Natural killer cell (primary cell): ENCODE measurements at regions not wholly inside any gene's neighbourhood (a gene's known extent, or its start where the extent isn't known, plus 50 kb on each side); places are given as distances from the start of the nearest gene placed in this dataset.

Source experiments
- ATAC-seq, 3 donors: fragments of 150-1000 bp in 2 of 3; fragments of 200-7000 bp in 1 of 3; cut with Tn5 transposase; 1 replicate in 1 of 3; 2 replicates in 2 of 3; pipeline ENCODE4 v1.10.0; 2021; ENCODE audit warnings: mild to moderate bottlenecking in 2 of 3, moderate library complexity in 2 of 3
- DNase-seq, 2 donors: peaks; one replicate each; pipeline versions ENCODE4 v3.0.0 to v3.0.0-alpha.2; 2013 to 2021; ENCODE audit warnings: mixed read lengths in 1 of 2
- H3K27ac ChIP-seq: one replicate; pipeline ENCODE4 v1.5.1; 2013; ENCODE audit warnings: mild to moderate bottlenecking, low read length
- H3K27me3 ChIP-seq: one replicate; pipeline ENCODE4 v1.6.1; 2013; ENCODE audit warnings: low read length; ENCODE audit not compliant: control insufficient read depth, insufficient read depth
- H3K36me3 ChIP-seq: one replicate; pipeline ENCODE4 v1.6.1; 2013; ENCODE audit warnings: low read length; ENCODE audit not compliant: control insufficient read depth, insufficient read depth
- H3K4me1 ChIP-seq: one replicate; pipeline ENCODE4 v1.6.1; 2013; ENCODE audit warnings: low read length; ENCODE audit not compliant: control insufficient read depth, insufficient read depth
- H3K4me3 ChIP-seq: one replicate; pipeline ENCODE4 v1.5.1; 2013; ENCODE audit warnings: low read length
- H3K9me3 ChIP-seq: one replicate; pipeline ENCODE4 v1.6.1; 2013; ENCODE audit warnings: low read length; ENCODE audit not compliant: control insufficient read depth, insufficient read depth
- H3K27ac Mint-ChIP-seq, 2 donors: one replicate each; pipeline ENCODE4 v1.8.0; 2022; ENCODE audit warnings: mild to moderate bottlenecking in 2 of 2, mixed read lengths in 2 of 2, moderate library complexity in 1 of 2
- H3K27me3 Mint-ChIP-seq, 2 donors: one replicate each; pipeline ENCODE4 v1.8.0; 2022; ENCODE audit warnings: low read depth in 2 of 2, mixed read lengths in 2 of 2
- H3K36me3 Mint-ChIP-seq: one replicate; pipeline ENCODE4 v1.8.0; 2022; ENCODE audit warnings: mixed read lengths
- H3K4me1 Mint-ChIP-seq, 2 donors: one replicate each; pipeline ENCODE4 v1.8.0; 2022; ENCODE audit warnings: mixed read lengths in 2 of 2
- H3K4me3 Mint-ChIP-seq: one replicate; pipeline ENCODE4 v1.8.0; 2022; ENCODE audit warnings: mild to moderate bottlenecking, moderate library complexity, mixed read lengths
- H3K9me3 Mint-ChIP-seq, 2 donors: one replicate each; pipeline ENCODE4 v1.8.0; 2022; ENCODE audit warnings: mixed read lengths in 2 of 2
- CTCF ChIP-seq: fragments of 200-600 bp; IDR thresholded peaks from one replicate; pipeline ENCODE4 v1.8.0; 2022; ENCODE audit warnings: antibody characterized with exemption
- WGBS: methylation state at CpG from one replicate; pipeline ENCODE4 v1.1.7; 2013; ENCODE audit warnings: missing lambda C conversion rate; ENCODE audit not compliant: insufficient coverage; 5-methylcytosine and 5-hydroxymethylcytosine counted together
- intact Hi-C: fragments of 100-400 bp; cut with micrococcal nuclease; formaldehyde crosslinking; loops from one replicate; pipeline ENCODE4 v1.14.2; 2022

- Histone ChIP-seq H3K36me3 (no peaks in the 10 kb centered on the region), H3K9me3 (no peaks in the 10 kb centered on the region), H3K27me3 (no peaks in the 10 kb centered on the region), H3K27ac (no peak overlapping the region), H3K4me1 (no peaks in the 10 kb centered on the region), H3K4me3 (no peak overlapping the region)
- no peak for TF ChIP-seq CTCF
- no peak for DNase-seq
- intact Hi-C loops, result no loop called here
- no peaks in the 10 kb centered on the region for H3K4me1 Mint-ChIP-seq
- peaks cover 3 to 10% of the 10 kb centered on the region in 2 donors for H3K9me3 Mint-ChIP-seq
- WGBS, result 93% methylated on average over 2 of the region's 2 CpGs
- no peak overlapping the region for H3K27ac Mint-ChIP-seq
- no peak overlapping the region for H3K4me3 Mint-ChIP-seq
- ATAC-seq, result no peak
- H3K36me3 Mint-ChIP-seq, result no peaks in the 10 kb centered on the region
- H3K27me3 Mint-ChIP-seq, result no peaks in the 10 kb centered on the region
Measured at GRCh38 chr2:225739328-225739727, 339.8 kb downstream of the NYAP2 start.

- Mint-ChIP-seq H3K27ac (no peak overlapping the region), H3K36me3 (no peaks in the 10 kb centered on the region), H3K9me3 (peaks cover 5 to 11% of the 10 kb centered on the region in 2 donors), H3K27me3 (no peaks in the 10 kb centered on the region), H3K4me1 (no peaks in the 10 kb centered on the region), H3K4me3 (no peak overlapping the region)
- no peak for TF ChIP-seq CTCF
- no peaks in the 10 kb centered on the region for H3K4me1 ChIP-seq
- H3K27me3 ChIP-seq, result no peaks in the 10 kb centered on the region
- intact Hi-C loops, result no loop called here
- H3K4me3 ChIP-seq, result no peak overlapping the region
- no peaks in the 10 kb centered on the region for H3K9me3 ChIP-seq
- DNase-seq, result no peak
- no CpG with 5 or more reads among the region's 1 CpG for WGBS
- ATAC-seq, result no peak
- H3K27ac ChIP-seq, result no peak overlapping the region
- H3K36me3 ChIP-seq, result no peaks in the 10 kb centered on the region
Measured at GRCh38 chr2:225738735-225739134, 339.2 kb downstream of the NYAP2 start.

- H3K9me3 Mint-ChIP-seq, result peaks cover 6 to 7% of the 10 kb centered on the region in 2 donors
- DNase-seq, result no peak
- no peak for TF ChIP-seq CTCF
- H3K4me1 Mint-ChIP-seq, result no peaks in the 10 kb centered on the region
- WGBS, result no CpG with 5 or more reads among the region's 1 CpG
- no peak for ATAC-seq
- no peaks in the 10 kb centered on the region for H3K36me3 Mint-ChIP-seq
- no peaks in the 10 kb centered on the region for H3K4me1 ChIP-seq
- no peaks in the 10 kb centered on the region for H3K9me3 ChIP-seq
- H3K27ac Mint-ChIP-seq, result no peak overlapping the region
- no peaks in the 10 kb centered on the region for H3K27me3 ChIP-seq
- no peak overlapping the region for H3K4me3 ChIP-seq
- H3K27me3 Mint-ChIP-seq, result no peaks in the 10 kb centered on the region
- intact Hi-C loops, result no loop called here
- H3K4me3 Mint-ChIP-seq, result no peak overlapping the region
- H3K36me3 ChIP-seq, result no peaks in the 10 kb centered on the region
- no peak overlapping the region for H3K27ac ChIP-seq
Measured at GRCh38 chr2:225737556-225737955, 338.0 kb downstream of the NYAP2 start.

GRCh38 chr2:225735844-225736243, 336.3 kb downstream of the NYAP2 start:
- Histone ChIP-seq H3K36me3 (no peaks in the 10 kb centered on the region), H3K27ac (no peak overlapping the region), H3K4me1 (no peaks in the 10 kb centered on the region), H3K27me3 (no peaks in the 10 kb centered on the region), H3K9me3 (no peaks in the 10 kb centered on the region), H3K4me3 (no peak overlapping the region)
- ATAC-seq, result no peak
- no peak for DNase-seq
- no peaks in the 10 kb centered on the region for H3K27me3 Mint-ChIP-seq
- WGBS, result 28% methylated on average over 3 of the region's 3 CpGs
- intact Hi-C loops, result no loop called here
- peaks cover 4 to 8% of the 10 kb centered on the region in 2 donors for H3K9me3 Mint-ChIP-seq
- no peaks in the 10 kb centered on the region for H3K36me3 Mint-ChIP-seq
- TF ChIP-seq CTCF, result no peak
- no peak overlapping the region for H3K4me3 Mint-ChIP-seq
- H3K27ac Mint-ChIP-seq, result no peak overlapping the region
- no peaks in the 10 kb centered on the region for H3K4me1 Mint-ChIP-seq
